ENCODE measurements at regions not wholly inside any gene's neighbourhood (a gene's known extent, or its start where the extent isn't known, plus 50 kb on each side); places are given as distances from the start of the nearest gene placed in this dataset.

GRCh38 chr14:27553790-27554189, 956.0 kb upstream of the NOVA1 start:
- Mint-ChIP-seq H3K27ac (ENCODE audit: unreplicated experiment) (no peak overlapping the region), H3K4me3 (ENCODE audit: unreplicated experiment) (no peak overlapping the region), H3K4me1 (ENCODE audit: low read depth, unreplicated experiment) (no peaks in the 10 kb centered on the region), H3K9me3 (ENCODE audit: unreplicated experiment) (no peaks in the 10 kb centered on the region), H3K36me3 (ENCODE audit: insufficient read depth, unreplicated experiment) (no peaks in the 10 kb centered on the region), H3K27me3 (ENCODE audit: insufficient read depth, unreplicated experiment) (no peaks in the 10 kb centered on the region)
- Histone ChIP-seq H3K4me1 (no peaks in the 10 kb centered on the region), H3K9me3 (no peaks in the 10 kb centered on the region; the same call in 1 of the 2 replicates), H3K4me3 (ENCODE audit: low read depth, low read length) (no peak overlapping the region), H3K36me3 (ENCODE audit: control insufficient read depth, insufficient read depth, low read length) (no peaks in the 10 kb centered on the region), H3K27me3 (replicated peaks; ENCODE audit: control insufficient read depth, insufficient read depth, low read length) (no peaks in the 10 kb centered on the region)
- ChIA-PET CTCF (no interaction called here), POLR2A (no interaction called here)
- DNase-seq, result no peak
- TF ChIP-seq, protein P1, sequence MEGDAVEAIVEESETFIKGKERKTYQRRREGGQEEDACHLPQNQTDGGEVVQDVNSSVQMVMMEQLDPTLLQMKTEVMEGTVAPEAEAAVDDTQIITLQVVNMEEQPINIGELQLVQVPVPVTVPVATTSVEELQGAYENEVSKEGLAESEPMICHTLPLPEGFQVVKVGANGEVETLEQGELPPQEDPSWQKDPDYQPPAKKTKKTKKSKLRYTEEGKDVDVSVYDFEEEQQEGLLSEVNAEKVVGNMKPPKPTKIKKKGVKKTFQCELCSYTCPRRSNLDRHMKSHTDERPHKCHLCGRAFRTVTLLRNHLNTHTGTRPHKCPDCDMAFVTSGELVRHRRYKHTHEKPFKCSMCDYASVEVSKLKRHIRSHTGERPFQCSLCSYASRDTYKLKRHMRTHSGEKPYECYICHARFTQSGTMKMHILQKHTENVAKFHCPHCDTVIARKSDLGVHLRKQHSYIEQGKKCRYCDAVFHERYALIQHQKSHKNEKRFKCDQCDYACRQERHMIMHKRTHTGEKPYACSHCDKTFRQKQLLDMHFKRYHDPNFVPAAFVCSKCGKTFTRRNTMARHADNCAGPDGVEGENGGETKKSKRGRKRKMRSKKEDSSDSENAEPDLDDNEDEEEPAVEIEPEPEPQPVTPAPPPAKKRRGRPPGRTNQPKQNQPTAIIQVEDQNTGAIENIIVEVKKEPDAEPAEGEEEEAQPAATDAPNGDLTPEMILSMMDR (IDR thresholded peaks at IDR 0.05; ENCODE audit: insufficient read depth in 1 of 2, low read depth in 1 of 2, low read length in 1 of 2, severe bottlenecking in 1 of 2, unreplicated experiment in 1 of 2), result peak in 1 of 2 experiments; percentile 23
- intact Hi-C loops (cut with micrococcal nuclease; ENCODE audit: unreplicated experiment), result no loop called here
- no TSS peak for BruUV-seq (replicated peaks)

GRCh38 chr14:27557445-27557844, 959.6 kb upstream of the NOVA1 start:
- Mint-ChIP-seq H3K4me1 (ENCODE audit: low read depth, unreplicated experiment) (no peaks in the 10 kb centered on the region), H3K4me3 (ENCODE audit: unreplicated experiment) (no peak overlapping the region), H3K36me3 (ENCODE audit: insufficient read depth, unreplicated experiment) (no peaks in the 10 kb centered on the region), H3K9me3 (ENCODE audit: unreplicated experiment) (no peaks in the 10 kb centered on the region), H3K27ac (ENCODE audit: unreplicated experiment) (no peak overlapping the region), H3K27me3 (ENCODE audit: insufficient read depth, unreplicated experiment) (no peaks in the 10 kb centered on the region)
- CTCF ChIA-PET, result no interaction called here
- H3K27me3 ChIP-seq (replicated peaks; ENCODE audit: control insufficient read depth, insufficient read depth, low read length), result no peaks in the 10 kb centered on the region
- POLR2A ChIA-PET, result no interaction called here
- no peak overlapping the region for H3K4me3 ChIP-seq (ENCODE audit: low read depth, low read length)
- H3K36me3 ChIP-seq (ENCODE audit: control insufficient read depth, insufficient read depth, low read length), result no peaks in the 10 kb centered on the region
- H3K4me1 ChIP-seq, result no peaks in the 10 kb centered on the region
- BruUV-seq (replicated peaks), result no TSS peak
- intact Hi-C loops (cut with micrococcal nuclease; ENCODE audit: unreplicated experiment), result no loop called here
- H3K9me3 ChIP-seq, result no peaks in the 10 kb centered on the region
- DNase-seq, result no peak
- TF ChIP-seq, protein P1 (IDR thresholded peaks at IDR 0.05; ENCODE audit: insufficient read depth in 1 of 2, low read depth in 1 of 2, low read length in 1 of 2, severe bottlenecking in 1 of 2, unreplicated experiment in 1 of 2), result no peak

GRCh38 chr14:27559848-27560247, 962.0 kb upstream of the NOVA1 start:
- DNase-seq, result no peak
- Histone ChIP-seq H3K36me3 (ENCODE audit: control insufficient read depth, insufficient read depth, low read length) (no peaks in the 10 kb centered on the region), H3K4me3 (ENCODE audit: low read depth, low read length) (no peak overlapping the region), H3K9me3 (no peaks in the 10 kb centered on the region), H3K4me1 (no peaks in the 10 kb centered on the region), H3K27me3 (replicated peaks; ENCODE audit: control insufficient read depth, insufficient read depth, low read length) (no peaks in the 10 kb centered on the region)
- H3K4me1 Mint-ChIP-seq (ENCODE audit: low read depth, unreplicated experiment), result no peaks in the 10 kb centered on the region
- no TSS peak for BruUV-seq (replicated peaks)
- POLR2A ChIA-PET, result no interaction called here
- H3K36me3 Mint-ChIP-seq (ENCODE audit: insufficient read depth, unreplicated experiment), result no peaks in the 10 kb centered on the region
- H3K27ac Mint-ChIP-seq (ENCODE audit: unreplicated experiment), result no peak overlapping the region
- intact Hi-C loops (cut with micrococcal nuclease; ENCODE audit: unreplicated experiment), result no loop called here
- CTCF ChIA-PET, result no interaction called here
- TF ChIP-seq, protein P1 (IDR thresholded peaks at IDR 0.05; ENCODE audit: insufficient read depth in 1 of 2, low read depth in 1 of 2, low read length in 1 of 2, severe bottlenecking in 1 of 2, unreplicated experiment in 1 of 2), result no peak
- no peaks in the 10 kb centered on the region for H3K27me3 Mint-ChIP-seq (ENCODE audit: insufficient read depth, unreplicated experiment)
- H3K4me3 Mint-ChIP-seq (ENCODE audit: unreplicated experiment), result no peak overlapping the region
- no peaks in the 10 kb centered on the region for H3K9me3 Mint-ChIP-seq (ENCODE audit: unreplicated experiment)

Measured in Caco-2 (cell line).